ENCODE measurements at regions not wholly inside any gene's neighbourhood (a gene's known extent, or its start where the extent isn't known, plus 50 kb on each side); places are given as distances from the start of the nearest gene placed in this dataset.

DNA sequence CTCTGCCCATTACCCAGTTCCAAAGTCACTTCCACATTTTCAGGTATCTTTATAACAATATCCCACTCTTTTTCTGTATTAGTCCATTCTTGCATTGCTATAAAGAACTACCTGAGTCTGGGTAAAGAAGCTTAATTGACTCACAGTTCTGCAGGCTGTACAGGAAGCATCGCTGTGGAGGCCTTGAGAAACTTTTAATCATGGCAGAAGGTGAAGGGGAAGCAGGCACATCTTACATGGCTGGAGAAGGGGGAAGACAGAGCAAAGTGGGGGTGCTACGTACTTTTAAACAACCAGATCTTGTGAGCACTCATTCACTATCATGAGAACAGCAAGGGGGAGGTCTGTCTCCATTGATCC lies 85.4 kb upstream of the MAP4K3 start:
- H3K27ac ChIP-seq = no peak overlapping the region
- H3K27me3 ChIP-seq = no peaks in the 10 kb centered on the region
- H3K4me3 ChIP-seq = no peak overlapping the region
- no peaks in the 10 kb centered on the region for H3K4me1 ChIP-seq
- H3K9me3 ChIP-seq = peaks cover 0 to 10% (median 0%) of the 10 kb centered on the region in 4 donors
- TF ChIP-seq, protein P1, sequence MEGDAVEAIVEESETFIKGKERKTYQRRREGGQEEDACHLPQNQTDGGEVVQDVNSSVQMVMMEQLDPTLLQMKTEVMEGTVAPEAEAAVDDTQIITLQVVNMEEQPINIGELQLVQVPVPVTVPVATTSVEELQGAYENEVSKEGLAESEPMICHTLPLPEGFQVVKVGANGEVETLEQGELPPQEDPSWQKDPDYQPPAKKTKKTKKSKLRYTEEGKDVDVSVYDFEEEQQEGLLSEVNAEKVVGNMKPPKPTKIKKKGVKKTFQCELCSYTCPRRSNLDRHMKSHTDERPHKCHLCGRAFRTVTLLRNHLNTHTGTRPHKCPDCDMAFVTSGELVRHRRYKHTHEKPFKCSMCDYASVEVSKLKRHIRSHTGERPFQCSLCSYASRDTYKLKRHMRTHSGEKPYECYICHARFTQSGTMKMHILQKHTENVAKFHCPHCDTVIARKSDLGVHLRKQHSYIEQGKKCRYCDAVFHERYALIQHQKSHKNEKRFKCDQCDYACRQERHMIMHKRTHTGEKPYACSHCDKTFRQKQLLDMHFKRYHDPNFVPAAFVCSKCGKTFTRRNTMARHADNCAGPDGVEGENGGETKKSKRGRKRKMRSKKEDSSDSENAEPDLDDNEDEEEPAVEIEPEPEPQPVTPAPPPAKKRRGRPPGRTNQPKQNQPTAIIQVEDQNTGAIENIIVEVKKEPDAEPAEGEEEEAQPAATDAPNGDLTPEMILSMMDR (IDR thresholded peaks at IDR 0.05) = no peak
- TF ChIP-seq POLR2A (IDR thresholded peaks at IDR 0.05) (no peak), EP300 (IDR thresholded peaks at IDR 0.05) (no peak)
- DNase-seq (ENCODE audit: low spot score in 2 of 2) = no peak
- H3K36me3 ChIP-seq = peaks cover 0 to 18% (median 0%) of the 10 kb centered on the region in 3 donors
- WGBS, 2 donors = 100% methylated on average over 2 of the region's 2 CpGs

DNA sequence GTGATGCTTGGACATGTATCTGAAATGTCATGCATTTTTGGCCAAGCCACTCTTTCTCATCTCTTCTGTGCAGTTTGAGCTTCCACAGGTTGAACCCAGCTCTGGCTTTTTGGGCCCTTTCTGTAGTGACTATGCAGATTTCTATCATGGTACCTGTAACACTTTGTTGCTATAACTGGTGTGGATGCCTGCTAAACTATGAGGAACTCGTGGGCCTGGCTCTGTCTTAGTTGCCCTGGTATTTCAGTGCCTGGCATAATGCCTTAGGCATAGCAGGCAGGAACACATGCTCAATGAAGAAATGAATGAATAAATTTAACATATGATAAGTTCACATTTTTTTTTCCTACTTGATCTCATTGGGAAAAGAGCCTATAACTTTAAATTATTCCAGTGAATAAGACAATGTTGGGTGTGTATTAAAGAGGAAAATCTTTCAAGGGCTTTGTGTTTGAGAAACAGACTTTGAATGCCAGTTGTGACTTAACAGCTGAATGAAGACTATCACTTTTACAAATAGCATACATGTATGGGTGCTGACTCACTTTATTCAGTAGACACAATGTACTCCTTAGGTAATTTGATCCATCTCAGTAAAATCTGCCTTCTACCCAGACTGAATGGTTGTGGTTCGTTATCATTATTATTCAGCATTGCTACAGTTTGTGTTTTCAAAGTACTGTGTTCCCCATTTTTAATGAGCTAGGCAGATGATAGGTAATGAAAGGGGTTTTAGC lies 86.4 kb upstream of the MAP4K3 start:
- no peak for TF ChIP-seq EP300 (IDR thresholded peaks at IDR 0.05)
- TF ChIP-seq POLR2A (IDR thresholded peaks at IDR 0.05) = no peak
- TF ChIP-seq, protein P1 (IDR thresholded peaks at IDR 0.05) = no peak
- Histone ChIP-seq H3K9me3 (peaks cover 0 to 10% (median 0%) of the 10 kb centered on the region in 4 donors), H3K27me3 (no peaks in the 10 kb centered on the region), H3K27ac (peak overlapping the region in 1 of 4 donors; percentile 36), H3K4me3 (no peak overlapping the region), H3K36me3 (peaks cover 0 to 18% (median 0%) of the 10 kb centered on the region in 3 donors), H3K4me1 (no peaks in the 10 kb centered on the region)
- no peak for DNase-seq (ENCODE audit: low spot score in 2 of 2)
- 52 to 53% methylated on average over 2 of the region's 2 CpGs for WGBS, 2 donors

DNA sequence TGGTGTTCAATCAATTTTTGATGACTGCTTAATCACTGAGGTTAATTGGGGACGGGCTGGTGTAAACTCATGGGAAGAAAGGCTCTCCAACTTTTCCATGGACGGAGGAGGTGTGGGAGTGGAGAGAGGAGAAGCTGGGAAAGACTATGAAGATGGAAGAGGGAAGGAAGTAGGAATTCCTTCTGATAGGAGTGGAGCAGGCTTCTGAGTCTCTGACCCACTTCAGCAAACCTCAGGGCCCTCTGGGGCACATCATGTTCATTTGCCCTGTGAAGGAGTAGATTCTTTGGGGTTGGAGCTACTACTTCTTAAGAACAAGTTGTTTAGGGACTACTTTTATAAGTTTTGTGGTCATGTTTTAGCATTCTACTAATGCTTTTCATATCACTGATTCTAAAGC lies 87.0 kb upstream of the MAP4K3 start:
- no peaks in the 10 kb centered on the region for H3K4me1 ChIP-seq
- H3K4me3 ChIP-seq = no peak overlapping the region
- no peaks in the 10 kb centered on the region for H3K27me3 ChIP-seq
- TF ChIP-seq POLR2A (IDR thresholded peaks at IDR 0.05) (no peak), EP300 (IDR thresholded peaks at IDR 0.05) (no peak)
- TF ChIP-seq, protein P1 (IDR thresholded peaks at IDR 0.05) = no peak
- peaks cover 0 to 18% (median 0%) of the 10 kb centered on the region in 3 donors for H3K36me3 ChIP-seq
- H3K27ac ChIP-seq = peak overlapping the region in 1 of 4 donors; percentile 55
- H3K9me3 ChIP-seq = peaks cover 0 to 10% (median 0%) of the 10 kb centered on the region in 4 donors
- WGBS, 2 donors = 73 to 79% methylated on average over 2 of the region's 2 CpGs
- DNase-seq (ENCODE audit: low spot score in 2 of 2) = no peak

DNA sequence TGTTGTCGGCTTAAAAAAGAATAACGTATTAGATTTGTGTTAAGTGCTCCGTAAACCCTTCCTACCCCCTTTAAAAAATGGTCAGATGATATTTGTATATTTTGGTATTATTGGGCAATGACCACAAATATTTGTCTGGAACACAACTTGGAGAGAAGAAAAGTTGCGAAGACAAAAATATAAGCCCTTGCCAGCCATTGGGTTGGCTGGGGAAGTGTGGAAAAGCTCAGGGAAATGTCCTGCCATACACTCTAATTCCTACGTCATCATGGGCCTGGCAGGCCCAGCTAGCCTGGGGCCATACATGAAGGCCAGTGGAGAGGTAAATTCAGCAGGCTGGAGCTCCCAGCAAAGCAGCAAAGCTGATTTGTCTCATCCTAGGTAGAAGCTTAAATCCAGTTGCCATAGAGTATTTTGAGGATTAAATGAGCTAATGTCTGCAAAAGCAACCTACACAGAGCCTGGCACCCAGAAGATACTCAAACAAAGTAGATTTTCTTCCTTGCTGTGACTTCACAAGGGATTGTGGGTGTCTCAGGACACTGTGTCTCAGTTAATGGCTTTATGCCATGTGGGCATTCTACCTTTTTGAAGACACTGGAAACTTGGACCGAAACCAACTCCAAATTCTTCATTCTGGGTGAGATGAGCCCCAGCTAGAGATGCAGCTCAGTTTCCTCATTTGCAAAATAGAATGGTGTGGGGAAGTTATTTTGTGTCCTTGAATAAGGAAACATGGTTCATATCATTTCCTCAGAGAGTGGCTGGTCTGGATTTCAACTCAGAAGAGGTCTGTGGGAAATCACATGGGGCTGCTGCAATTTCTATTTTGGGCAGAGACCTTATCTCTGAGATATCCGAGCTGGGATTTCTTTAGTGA lies 87.9 kb upstream of the MAP4K3 start:
- Histone ChIP-seq H3K4me1 (no peaks in the 10 kb centered on the region), H3K36me3 (peaks cover 0 to 18% (median 0%) of the 10 kb centered on the region in 3 donors), H3K27ac (peak overlapping the region in 2 of 4 donors; percentile 6 to 55), H3K27me3 (no peaks in the 10 kb centered on the region), H3K9me3 (peaks cover 0 to 10% (median 0%) of the 10 kb centered on the region in 4 donors), H3K4me3 (no peak overlapping the region)
- TF ChIP-seq, protein P1 (IDR thresholded peaks at IDR 0.05) = no peak
- TF ChIP-seq POLR2A (IDR thresholded peaks at IDR 0.05) (no peak), EP300 (IDR thresholded peaks at IDR 0.05) (no peak)
- WGBS, 2 donors = 84 to 85% methylated on average over 7 of the region's 7 CpGs
- DNase-seq (ENCODE audit: low spot score in 2 of 2) = no peak
